GM10266 (cell line): ENCODE measurements at regions not wholly inside any gene's neighbourhood (a gene's known extent, or its start where the extent isn't known, plus 50 kb on each side); places are given as distances from the start of the nearest gene placed in this dataset.

ENCODE experiments used
- DNase-seq: peaks from one replicate; pipeline ENCODE4 v3.0.0; 2012; ENCODE audit errors: extremely low spot score
- TF ChIP-seq, protein P1 (sequence below): IDR thresholded peaks from 2 replicates; pipeline ENCODE4 v1.5.1; 2012; ENCODE audit warnings: mild to moderate bottlenecking, low read depth; ENCODE audit not compliant: control insufficient read depth, insufficient read depth; ENCODE audit errors: missing control alignments

DNA sequence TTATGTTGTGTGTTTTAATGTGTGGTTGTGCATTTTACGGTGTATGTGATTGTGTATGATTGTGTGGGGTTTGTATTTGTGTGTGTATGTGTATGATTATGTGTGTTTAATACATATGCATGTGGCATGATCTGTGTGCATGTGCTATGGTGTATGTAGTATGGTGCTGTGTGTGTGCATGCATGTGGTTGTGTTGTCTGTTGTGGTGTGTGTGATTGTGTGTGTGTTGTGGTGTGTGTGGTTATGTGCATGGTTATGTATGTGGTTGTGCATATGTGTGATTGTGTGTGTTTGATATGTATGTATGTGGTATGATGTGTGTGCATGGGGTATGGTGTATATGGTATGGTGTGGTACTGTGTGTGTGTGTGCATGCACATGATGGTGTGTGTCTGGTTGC is 148.1 kb upstream of the AGAP1 start:
- TF ChIP-seq, protein P1, sequence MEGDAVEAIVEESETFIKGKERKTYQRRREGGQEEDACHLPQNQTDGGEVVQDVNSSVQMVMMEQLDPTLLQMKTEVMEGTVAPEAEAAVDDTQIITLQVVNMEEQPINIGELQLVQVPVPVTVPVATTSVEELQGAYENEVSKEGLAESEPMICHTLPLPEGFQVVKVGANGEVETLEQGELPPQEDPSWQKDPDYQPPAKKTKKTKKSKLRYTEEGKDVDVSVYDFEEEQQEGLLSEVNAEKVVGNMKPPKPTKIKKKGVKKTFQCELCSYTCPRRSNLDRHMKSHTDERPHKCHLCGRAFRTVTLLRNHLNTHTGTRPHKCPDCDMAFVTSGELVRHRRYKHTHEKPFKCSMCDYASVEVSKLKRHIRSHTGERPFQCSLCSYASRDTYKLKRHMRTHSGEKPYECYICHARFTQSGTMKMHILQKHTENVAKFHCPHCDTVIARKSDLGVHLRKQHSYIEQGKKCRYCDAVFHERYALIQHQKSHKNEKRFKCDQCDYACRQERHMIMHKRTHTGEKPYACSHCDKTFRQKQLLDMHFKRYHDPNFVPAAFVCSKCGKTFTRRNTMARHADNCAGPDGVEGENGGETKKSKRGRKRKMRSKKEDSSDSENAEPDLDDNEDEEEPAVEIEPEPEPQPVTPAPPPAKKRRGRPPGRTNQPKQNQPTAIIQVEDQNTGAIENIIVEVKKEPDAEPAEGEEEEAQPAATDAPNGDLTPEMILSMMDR: no peak
- no peak for DNase-seq

DNA sequence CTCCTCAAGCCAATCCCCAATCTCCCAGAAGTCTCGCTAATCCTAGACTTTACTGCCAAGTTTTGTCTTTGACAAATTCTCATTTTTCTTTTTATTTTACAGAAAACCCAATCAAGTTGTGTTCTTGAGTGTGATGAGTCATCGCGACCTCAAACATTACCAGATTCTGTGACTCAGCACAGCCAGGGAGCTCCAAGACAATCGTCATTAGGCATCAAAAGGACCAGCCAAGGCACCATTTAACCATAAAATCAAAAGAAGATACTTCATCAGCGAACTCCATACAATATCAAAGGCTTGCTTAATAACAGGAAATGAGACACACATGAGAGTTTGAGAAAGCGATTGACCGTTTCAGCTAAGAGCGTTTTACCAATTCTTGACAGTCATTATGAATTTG is 146.2 kb upstream of the AGAP1 start:
- TF ChIP-seq, protein P1: no peak
- DNase-seq: no peak

DNA sequence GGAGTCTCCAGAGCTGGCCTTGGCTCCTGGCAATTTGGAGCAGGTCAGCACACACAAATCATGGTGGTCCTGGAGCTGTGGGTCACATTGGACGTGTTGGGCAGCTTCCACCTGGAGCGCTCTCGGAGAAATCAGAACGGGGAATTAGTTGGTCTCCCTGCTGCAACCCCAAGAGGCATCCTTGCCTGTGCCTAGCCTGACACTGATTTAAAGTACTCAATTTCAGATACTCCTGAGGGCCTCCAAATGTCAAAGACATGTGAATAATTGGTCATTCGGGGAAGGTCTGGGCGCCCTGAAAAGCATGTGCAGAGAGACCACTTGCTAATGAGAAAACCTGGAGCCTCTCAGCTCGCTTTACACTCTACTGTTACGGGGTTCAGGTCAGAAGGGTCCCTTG is 145.5 kb upstream of the AGAP1 start:
- TF ChIP-seq, protein P1: no peak
- no peak for DNase-seq

DNA sequence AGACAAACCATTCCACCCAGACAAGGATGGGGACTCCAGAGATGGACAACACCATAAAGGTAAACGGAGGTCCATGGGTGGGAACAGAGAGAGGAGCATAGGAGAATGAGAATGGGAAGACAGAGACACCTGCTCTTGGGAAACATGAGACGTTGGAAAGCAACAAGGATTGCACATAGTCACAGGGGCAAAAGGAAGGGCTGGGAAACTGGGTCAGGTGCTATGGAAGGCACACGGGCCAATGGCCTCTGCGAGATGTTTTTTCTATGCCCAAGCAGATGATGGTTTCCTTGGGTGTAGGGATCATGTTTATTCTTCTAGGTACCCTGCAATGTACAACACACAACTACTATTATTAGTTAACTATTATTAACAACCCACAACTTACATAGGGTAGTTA is 143.6 kb upstream of the AGAP1 start:
- TF ChIP-seq, protein P1: no peak
- no peak for DNase-seq

DNA sequence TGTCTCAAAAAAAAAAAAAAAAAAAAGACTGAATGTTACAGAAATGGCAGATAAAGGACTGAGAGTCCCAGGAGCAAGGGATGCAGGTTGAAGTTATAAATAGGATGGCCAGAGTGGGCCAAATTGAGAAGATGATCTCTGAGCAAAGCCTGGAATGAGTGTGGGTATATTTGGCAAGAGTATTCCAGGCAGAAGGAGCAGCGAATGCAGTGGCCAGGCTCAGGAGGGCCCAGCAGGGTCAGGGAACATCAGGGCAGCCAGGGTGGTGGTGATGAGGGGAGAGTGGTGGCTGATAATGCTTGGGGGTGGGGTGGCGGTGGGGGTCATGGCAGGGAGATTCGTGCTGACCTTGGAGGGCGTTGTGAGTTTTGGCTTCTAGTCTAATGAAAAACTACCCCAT is 141.3 kb upstream of the AGAP1 start:
- no peak for DNase-seq
- TF ChIP-seq, protein P1: no peak

DNA sequence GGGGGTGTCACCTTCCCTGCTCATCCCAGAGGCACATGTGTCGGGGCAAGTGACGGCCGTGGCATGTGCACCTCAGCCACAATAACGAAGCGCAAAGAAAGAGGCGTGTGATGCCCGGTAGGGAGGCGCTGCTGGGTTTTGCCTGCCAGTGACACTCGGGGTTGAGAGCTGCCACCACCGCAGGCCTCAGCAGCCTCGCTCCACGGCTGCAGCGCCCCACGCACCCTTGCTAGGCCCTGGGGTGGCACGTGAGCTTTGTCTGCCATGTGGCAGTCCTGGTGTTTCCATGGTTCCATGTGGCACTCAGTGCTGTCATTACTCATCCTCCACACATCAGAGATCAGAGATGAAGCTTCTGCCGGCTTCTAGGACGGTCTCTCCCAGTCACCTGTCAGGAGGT is 136.0 kb upstream of the AGAP1 start:
- DNase-seq: no peak
- TF ChIP-seq, protein P1: no peak

DNA sequence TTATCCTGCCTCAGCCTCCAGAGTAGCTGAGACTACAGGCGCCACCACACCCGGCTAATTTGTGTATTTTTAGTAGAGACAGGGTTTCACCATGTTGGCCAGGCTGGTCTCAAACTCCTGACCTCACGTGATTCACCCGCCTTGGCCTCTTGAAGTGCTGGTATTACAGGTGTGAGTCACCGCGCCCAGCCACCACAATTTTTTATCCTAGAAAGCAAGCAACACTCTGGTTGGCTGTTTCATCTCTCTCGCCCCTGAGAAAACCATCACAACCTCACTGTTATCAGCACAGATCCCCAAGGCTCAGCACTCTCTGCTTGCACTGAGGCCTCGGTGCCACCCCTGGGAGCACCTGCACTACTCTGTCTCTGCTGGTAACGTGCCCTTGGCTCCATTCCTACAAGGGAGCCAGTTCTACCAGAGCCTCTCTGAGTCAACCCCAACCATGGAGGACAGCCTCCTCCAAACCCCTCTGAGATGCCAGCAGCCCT is 134.8 kb upstream of the AGAP1 start:
- no peak for DNase-seq
- TF ChIP-seq, protein P1: no peak

DNA sequence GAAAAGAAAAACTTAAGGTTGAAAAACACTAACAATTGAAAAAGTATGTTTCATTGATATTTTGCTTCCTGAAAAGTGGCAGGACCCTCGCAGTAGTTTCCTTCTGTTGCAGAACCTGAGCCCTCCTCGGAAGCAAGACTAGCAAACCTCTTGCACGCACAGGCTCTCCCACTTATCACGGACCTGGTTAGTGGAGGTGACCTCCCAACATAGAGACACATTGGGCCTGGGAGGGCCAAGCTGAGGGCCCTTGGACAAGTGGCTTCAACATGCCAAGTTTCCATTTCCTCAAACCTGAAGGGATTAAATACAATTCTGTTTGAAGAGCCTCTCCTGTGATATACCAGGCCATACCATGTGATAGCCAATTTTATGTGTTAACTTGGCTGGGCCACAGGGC is 133.4 kb upstream of the AGAP1 start:
- TF ChIP-seq, protein P1: no peak

More for the DNA sequence above, 133.4 kb upstream of the AGAP1 start:
- no peak for DNase-seq
